HL-60 (cell line): ENCODE measurements at regions not wholly inside any gene's neighbourhood (a gene's known extent, or its start where the extent isn't known, plus 50 kb on each side); places are given as distances from the start of the nearest gene placed in this dataset.

Source experiments
- CTCF ChIP-seq: IDR thresholded peaks from one replicate; pipeline ENCODE4 v1.5.1; 2011; ENCODE audit warnings: low read length, control low read depth, inconsistent platforms; ENCODE audit not compliant: insufficient read depth
- POLR2AphosphoS5 ChIP-seq: IDR thresholded peaks from 2 replicates; pipeline ENCODE4 v1.6.1; 2012; ENCODE audit warnings: low read depth
- REST ChIP-seq: IDR thresholded peaks from 2 replicates; pipeline ENCODE4 v1.6.1; 2012; ENCODE audit warnings: low read depth; ENCODE audit not compliant: insufficient replicate concordance

- TF ChIP-seq CTCF, result no peak
- TF ChIP-seq POLR2AphosphoS5, result no peak
- TF ChIP-seq REST, result no peak
Measured at GRCh38 chr2:155630760-155631159, 701.8 kb downstream of the NR4A2 start.
